ENCODE measurements at regions not wholly inside any gene's neighbourhood (a gene's known extent, or its start where the extent isn't known, plus 50 kb on each side); places are given as distances from the start of the nearest gene placed in this dataset.
"Not testable (repeated sequence)": the region's sequence is repeated elsewhere in the genome, so short reads cannot be mapped to it uniquely, and the experiment has no call there.

DNA sequence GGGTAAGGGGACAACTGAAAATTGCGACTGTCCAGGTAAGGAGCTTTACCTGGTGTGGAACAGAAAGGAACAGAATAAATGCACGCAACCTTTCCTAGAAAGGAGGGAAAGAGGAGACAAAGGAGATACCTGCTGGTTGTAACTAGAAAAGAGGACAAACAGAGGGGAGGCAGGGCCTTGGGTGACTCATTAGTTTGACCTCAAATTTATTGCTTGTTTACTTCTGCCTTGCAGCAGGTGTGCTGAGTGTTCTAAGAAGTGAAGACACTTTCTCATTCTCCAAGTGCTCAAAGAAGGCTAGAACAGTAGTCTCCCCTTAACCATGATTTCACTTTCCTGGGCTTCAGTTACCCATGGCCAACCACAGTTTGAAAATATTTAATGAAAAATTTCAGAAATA is 123.1 kb upstream of the BOD1L1 start:
- DNase-seq (ENCODE audit: low read depth, low spot score) = no peak
- no peak overlapping the region for H3K27ac ChIP-seq

GRCh38 chr4:13761581-13761980 is 134.1 kb upstream of the BOD1L1 start:
- not testable (repeated sequence) for DNase-seq (ENCODE audit: low read depth, low spot score); H3K27ac ChIP-seq

DNA sequence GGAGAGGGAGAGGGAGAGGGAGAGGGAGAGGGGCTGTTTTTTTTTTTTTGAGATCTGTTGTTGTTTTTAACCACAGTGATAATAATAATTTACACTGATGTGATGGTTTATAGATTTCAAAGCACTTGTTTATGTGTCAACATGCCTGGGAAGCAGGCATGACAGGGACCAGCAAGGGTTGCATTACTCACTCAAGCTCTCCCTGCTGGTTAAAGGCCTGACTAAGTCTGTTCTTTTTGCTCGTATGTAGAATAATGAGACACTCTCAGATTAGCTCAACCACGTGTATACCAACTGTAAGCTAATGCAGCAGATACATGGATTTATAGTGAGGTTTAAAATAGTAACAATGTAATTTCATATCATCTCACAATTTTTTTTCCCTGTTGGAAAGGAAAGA is 134.6 kb upstream of the BOD1L1 start:
- DNase-seq (ENCODE audit: low read depth, low spot score) = no peak
- H3K27ac ChIP-seq = no peak overlapping the region

GRCh38 chr4:13763707-13764106 is 136.2 kb upstream of the BOD1L1 start:
- no peak for DNase-seq (ENCODE audit: low read depth, low spot score)
- H3K27ac ChIP-seq = no peak overlapping the region

DNA sequence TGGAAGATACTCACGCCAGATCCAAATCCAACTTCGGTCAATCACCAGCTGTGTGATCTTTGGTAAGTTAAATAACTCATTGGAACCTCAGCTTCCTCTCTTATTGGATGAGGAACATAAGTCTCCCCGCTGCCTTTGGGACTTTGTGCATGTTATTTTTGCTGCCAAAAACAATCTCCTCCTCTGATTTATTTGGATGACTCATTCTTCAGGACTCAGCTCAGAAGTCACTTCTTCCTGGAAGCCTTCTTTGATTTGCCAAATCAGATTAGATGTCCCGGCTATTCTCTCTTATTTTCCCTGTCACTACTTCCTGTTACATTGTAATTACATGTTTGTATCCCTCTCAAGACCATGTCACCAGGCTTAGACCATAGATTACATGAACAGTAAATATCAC is 138.0 kb upstream of the BOD1L1 start:
- no peak for DNase-seq (ENCODE audit: low read depth, low spot score)
- no peak overlapping the region for H3K27ac ChIP-seq

DNA sequence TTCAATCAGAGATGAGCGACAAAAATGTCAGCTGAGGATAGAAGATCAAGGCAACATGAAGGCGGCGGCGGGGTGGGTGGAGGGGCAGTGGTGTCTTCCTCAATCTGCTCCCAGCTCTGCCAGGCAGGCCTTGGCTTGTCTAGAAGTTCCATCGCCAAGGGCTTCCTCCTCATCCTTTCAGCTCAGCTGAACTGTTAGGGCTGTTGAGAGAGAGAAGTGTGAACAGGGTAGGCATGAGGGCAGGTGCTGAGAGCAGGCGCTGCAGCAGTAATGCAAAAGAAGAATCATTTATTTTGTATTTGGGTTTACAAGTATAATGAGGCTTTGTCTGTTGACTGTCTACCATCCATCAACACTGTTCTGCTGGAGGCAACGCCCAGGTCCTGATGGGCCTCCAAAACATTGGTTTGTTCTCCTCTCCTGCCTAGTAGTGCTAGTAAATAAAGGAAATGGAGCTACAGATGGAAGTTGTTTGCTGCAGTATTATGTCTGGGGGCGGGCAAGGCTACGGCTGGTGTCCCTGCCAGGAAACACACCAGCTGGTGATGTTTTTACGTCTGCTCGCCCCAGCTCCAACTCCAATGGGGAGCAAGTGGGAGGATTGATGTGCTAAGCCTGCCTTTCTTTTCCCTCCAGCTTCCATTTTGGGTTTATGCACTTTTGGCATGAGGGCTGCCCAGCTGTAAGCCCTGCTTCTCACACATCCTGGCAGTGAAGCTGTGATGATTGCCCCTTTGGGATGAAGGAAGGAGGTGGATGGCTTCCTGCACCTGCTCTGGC is 139.4 kb upstream of the BOD1L1 start:
- DNase-seq (ENCODE audit: low read depth, low spot score) = no peak
- H3K27ac ChIP-seq = no peak overlapping the region

DNA sequence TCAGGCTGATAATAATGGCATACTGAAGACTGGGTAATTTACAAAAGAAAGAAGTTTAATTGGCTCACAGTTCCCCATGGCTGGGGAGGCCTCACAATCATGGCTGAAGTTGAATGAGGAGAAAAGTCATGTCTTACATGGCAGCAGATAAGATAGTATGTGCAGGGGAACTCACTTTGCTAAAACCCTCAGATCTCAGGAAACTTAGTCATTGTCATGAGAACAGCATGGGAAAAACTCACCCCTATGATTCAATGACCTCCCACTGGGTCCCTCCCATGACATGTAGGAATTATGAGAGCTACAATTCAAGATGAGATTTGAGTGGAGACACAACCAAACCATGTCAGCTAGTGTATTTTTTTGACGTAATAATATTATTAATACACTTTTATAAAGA is 149.8 kb upstream of the BOD1L1 start:
- no peak for DNase-seq (ENCODE audit: low read depth, low spot score)
- no peak overlapping the region for H3K27ac ChIP-seq

- no peak overlapping the region for H3K27ac ChIP-seq
- DNase-seq (ENCODE audit: low read depth, low spot score) = no peak
These were observed 150.8 kb upstream of the BOD1L1 start for GRCh38 chr4:13778367-13778766.

GRCh38 chr4:13782231-13782630 is 154.7 kb upstream of the BOD1L1 start:
- no peak overlapping the region for H3K27ac ChIP-seq
- no peak for DNase-seq (ENCODE audit: low read depth, low spot score)

- no peak overlapping the region for H3K27ac ChIP-seq
- DNase-seq (ENCODE audit: low read depth, low spot score) = no peak
These were observed 156.4 kb upstream of the BOD1L1 start for GRCh38 chr4:13783800-13784411.

DNA sequence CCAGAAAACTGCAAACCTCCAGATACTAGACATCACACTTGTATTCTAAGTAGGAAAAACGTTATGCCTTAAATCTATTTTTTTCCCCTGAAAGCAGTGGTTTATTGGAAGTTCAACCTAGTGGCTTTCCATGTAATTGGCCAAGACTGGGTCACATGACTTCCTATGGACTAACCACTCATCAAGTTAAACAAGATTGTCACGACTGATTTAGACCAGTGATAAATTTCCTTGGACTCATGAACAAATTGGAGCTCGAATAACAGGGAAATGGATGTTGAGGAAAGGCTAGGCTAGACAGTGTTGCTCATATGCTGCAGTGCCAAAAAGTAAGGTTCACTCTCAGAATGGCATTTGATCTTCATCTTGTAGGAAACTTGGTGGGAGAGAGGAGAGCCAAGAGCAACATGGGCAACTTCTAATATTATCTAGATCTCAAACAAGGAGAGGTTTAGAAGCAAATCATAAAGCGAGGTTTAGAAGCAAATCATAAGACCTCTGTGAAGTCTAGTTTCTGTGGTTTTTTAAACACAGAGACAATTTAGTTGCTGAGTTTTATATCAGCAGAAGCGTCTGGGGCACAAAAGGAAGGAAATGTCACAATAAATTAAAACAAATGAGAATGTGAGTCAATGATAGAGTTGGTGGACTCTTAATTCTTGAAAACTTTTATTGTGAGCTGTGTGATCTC is 165.6 kb upstream of the BOD1L1 start:
- DNase-seq (ENCODE audit: low read depth, low spot score) = no peak
- no peak overlapping the region for H3K27ac ChIP-seq

DNA sequence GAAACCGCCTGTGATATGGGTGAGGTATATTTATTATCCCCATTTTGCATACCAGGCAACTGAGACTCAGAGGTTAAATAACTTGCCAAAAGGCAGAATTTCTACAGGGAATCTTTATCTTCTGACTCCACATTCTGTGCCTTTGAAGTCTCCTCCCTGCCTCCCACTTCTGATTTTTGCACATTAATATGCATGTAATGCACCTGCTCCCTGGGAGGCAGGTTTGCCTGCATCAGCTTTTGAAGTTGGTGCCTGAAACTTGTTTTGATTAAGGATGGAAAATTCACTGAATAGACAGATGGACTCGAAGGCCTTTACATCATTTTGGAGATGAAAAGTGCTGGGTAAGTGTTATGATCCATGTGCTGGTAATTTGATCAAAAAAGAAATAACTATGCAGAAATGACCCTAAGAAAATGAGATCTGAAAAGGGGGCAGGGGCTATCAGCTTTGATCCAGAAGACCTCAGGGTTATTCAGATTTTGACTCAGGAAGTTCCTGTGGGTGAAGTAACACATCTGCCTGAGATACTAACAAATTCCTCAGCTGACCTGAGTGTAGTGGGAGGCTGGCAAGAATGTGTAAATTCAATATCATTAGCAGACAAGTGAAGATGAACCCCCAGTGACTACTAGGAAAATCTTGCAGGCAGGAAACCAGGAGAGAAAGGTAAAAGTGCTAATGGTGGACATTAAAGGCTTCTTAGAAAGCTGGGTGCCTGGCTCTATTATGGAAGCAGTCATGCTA is 167.5 kb upstream of the BOD1L1 start:
- DNase-seq (ENCODE audit: low read depth, low spot score) = no peak
- no peak overlapping the region for H3K27ac ChIP-seq

- no peak overlapping the region for H3K27ac ChIP-seq
- DNase-seq (ENCODE audit: low read depth, low spot score) = no peak
These were observed 169.5 kb upstream of the BOD1L1 start for GRCh38 chr4:13797061-13797460.

- no peak overlapping the region for H3K27ac ChIP-seq
- no peak for DNase-seq (ENCODE audit: low read depth, low spot score)
These were observed 187.7 kb upstream of the BOD1L1 start for GRCh38 chr4:13815231-13815630.

DNA sequence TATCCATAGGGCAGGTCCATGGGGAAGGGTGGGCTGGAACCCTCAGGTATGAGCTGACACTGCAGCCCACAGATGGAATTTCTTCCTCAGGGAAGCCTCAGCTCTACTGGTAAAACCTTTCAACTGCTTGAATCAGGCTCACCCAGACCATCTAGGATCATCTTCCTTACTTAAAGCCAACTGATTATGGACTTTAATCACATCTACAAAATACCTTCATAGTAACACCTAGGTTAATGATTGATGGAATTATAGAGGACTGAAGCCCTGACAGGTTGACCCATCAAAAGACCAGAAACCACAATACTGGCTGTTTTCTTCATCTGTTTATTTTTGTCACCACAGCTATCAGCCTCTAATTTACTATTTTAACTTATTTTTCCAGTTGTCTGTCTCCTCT is 188.9 kb upstream of the BOD1L1 start:
- H3K27ac ChIP-seq = no peak overlapping the region
- DNase-seq (ENCODE audit: low read depth, low spot score) = no peak

DNA sequence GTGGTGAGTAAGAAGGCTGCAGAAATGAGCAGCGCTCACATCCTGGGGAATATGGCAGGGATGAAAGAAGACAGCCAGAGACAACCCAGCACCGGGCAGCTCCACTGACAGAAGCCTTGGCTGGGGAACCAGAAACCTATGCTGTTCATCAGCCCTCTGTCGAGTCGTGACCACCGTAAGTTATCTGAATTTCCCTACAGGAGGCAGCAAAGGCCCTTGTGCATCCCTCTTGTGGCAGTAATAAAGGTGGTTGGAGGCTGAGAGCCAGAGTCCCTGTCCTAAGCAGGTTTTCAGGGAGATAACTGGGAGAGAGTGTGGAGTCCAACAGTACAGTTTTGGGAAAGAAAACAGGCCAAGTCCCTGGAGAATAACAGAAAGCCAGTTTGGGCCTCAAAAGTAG is 194.0 kb upstream of the BOD1L1 start:
- no peak for DNase-seq (ENCODE audit: low read depth, low spot score)
- H3K27ac ChIP-seq = no peak overlapping the region

DNA sequence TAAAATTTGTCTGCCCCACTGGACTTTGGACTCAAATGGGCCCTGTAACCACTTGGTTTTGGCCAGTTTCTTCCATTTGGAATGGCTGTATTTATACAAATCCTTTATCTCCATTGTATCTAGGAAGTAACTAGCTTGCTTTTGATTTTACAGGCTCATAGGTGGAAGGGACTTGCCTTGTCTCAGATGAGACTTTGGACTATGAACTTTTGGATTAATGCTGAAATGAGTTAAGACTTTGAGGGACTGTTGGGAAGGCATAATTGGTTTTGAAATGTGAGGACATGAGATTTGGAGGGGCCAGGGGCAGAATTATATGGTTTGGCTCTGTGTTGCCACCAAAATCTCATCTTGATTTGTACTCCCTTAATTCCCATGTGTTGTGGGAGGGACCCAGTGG is 198.3 kb upstream of the BOD1L1 start:
- DNase-seq (ENCODE audit: low read depth, low spot score); H3K27ac ChIP-seq: not testable (repeated sequence)

DNA sequence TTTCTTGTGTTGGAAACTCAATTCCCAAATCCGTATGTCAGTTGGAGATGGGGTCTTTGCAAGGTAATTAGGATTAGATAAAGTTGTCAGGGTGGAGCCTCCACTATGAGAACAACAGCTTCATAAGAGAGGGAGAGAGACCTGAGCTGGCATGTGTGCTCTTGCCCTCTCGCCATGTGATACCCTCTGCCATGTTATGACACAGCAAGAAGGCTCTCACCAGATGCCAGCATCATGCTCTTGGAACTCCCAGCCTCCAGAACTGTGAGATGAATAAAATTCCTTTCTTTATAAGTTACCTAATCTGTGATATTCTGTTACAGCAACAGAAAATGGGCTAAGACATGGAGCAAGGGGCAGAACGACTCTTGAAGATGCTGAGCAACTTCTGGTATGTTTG is 201.9 kb upstream of the BOD1L1 start:
- DNase-seq (ENCODE audit: low read depth, low spot score) = peak; percentile 41
- H3K27ac ChIP-seq = no peak overlapping the region

DNA sequence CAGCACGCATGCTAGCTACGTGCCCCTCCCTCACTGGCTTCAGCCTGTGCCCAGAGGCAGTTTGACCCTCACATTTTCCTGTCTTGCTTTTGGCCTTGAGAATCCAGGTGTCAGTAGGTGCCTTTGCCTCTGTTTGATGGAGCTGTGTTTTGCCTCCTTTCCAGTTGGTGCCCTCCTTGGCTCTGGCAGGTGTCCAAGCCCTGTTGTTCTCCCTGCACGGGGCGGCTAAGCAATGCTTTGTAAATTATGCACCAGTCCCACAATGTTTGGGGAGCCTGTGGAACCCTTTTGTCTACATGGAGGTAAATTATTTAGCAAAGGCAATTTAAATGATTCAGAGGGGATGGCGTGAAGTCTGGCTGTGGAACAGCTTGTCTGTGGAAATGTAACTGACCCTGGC is 202.9 kb upstream of the BOD1L1 start:
- DNase-seq (ENCODE audit: low read depth, low spot score) = no peak

DNA sequence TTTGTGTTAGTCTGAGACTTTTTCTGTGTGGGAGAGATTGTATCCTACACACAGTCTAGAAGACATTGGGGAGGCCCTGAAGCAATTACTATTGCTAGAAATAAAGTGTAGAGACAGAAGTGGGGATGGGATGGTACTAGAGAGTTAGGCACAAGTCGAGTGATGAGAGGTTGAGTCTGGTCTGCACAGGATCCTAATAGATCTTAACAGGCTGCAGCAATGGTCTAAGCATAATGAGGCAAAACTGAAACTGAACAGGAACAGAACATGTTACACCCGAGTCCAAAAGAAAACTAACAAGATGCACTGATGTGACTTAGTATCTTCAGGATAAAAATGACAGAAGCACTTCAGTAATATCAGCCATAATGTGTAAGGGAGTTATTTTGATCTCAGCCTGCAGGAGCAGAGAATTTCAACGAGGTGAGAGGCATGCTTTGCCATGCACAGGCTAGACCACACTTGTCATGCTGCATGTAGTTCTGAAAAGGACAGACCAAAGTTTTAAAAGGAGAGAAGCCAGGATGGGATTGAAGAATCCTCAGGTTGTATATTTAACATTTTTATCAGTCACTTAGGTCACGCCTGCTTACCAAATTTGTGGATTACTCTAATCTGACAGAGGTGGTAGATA is 205.8 kb upstream of the BOD1L1 start:
- DNase-seq (ENCODE audit: low read depth, low spot score) = no peak
- no peak overlapping the region for H3K27ac ChIP-seq

More for the DNA sequence above, 202.9 kb upstream of the BOD1L1 start:
- no peak overlapping the region for H3K27ac ChIP-seq

All from epithelial cell of prostate (primary cell).